Naive thymus-derived CD4-positive, alpha-beta T cell (primary cell): ENCODE measurements at regions not wholly inside any gene's neighbourhood (a gene's known extent, or its start where the extent isn't known, plus 50 kb on each side); places are given as distances from the start of the nearest gene placed in this dataset.
A peak's percentile ranks its signal among the peaks of the same experiment; 100 is the strongest.

Experiments
- ATAC-seq: fragments of 150-1000 bp; cut with Tn5 transposase; 2 replicates; pipeline ENCODE4 v1.10.0; 2021; ENCODE audit warnings: mild to moderate bottlenecking, moderate library complexity
- CTCF ChIA-PET: fragments of 350-600 bp; sonication (Branson Sonifier 250); formaldehyde crosslinking; loops from one replicate; lab custom pipeline; 2021; ENCODE audit warnings: antibody characterized with exemption; lab: Charles Lee
- POLR2A ChIA-PET: fragments of 350-600 bp; sonication (Branson Sonifier 250); formaldehyde crosslinking; loops from one replicate; lab custom pipeline; 2021; ENCODE audit warnings: antibody characterized with exemption, inconsistent platforms; lab: Charles Lee
- DNase-seq, 9 donors: peaks; one replicate each; pipeline versions ENCODE4 v3.0.0 to v3.0.0-alpha.2; 2020 to 2022; ENCODE audit warnings: mixed read lengths in 1 of 9
- H3K27ac ChIP-seq: one replicate; pipeline ENCODE4 v1.7.0; 2013; ENCODE audit warnings: mild to moderate bottlenecking, low read depth, low read length, moderate library complexity
- H3K27me3 ChIP-seq, 2 donors: one replicate each; pipeline ENCODE4 v1.7.0; 2013; ENCODE audit warnings: low read length in 2 of 2, mild to moderate bottlenecking in 2 of 2, moderate library complexity in 2 of 2; ENCODE audit not compliant: control insufficient read depth in 2 of 2, insufficient read depth in 2 of 2
- H3K36me3 ChIP-seq, 3 experiments: 1 replicate in 2 of 3; 2 replicates in 1 of 3; pipeline ENCODE4 v1.7.0; 2013; ENCODE audit warnings: low read length in 3 of 3, mild to moderate bottlenecking in 3 of 3, moderate library complexity in 1 of 3; ENCODE audit not compliant: insufficient read depth in 3 of 3, control insufficient read depth in 2 of 3
- H3K4me1 ChIP-seq, 2 donors: one replicate each; pipeline ENCODE4 v1.7.0; 2013; ENCODE audit warnings: low read length in 2 of 2, mild to moderate bottlenecking in 2 of 2, moderate library complexity in 1 of 2; ENCODE audit not compliant: control insufficient read depth in 2 of 2, insufficient read depth in 2 of 2
- H3K4me3 ChIP-seq: 2 replicates; pipeline ENCODE4 v1.7.0; 2013; ENCODE audit warnings: mild to moderate bottlenecking, low read length
- H3K9me3 ChIP-seq, 3 experiments: 1 replicate in 2 of 3; 2 replicates in 1 of 3; pipeline ENCODE4 v1.7.0; 2013; ENCODE audit warnings: low read length in 3 of 3; ENCODE audit not compliant: control insufficient read depth in 2 of 3
- H3K27ac Mint-ChIP-seq, 9 donors: one replicate each; pipeline ENCODE4 v1.8.0; 2020 to 2022; ENCODE audit warnings: mixed read lengths in 9 of 9, mild to moderate bottlenecking in 8 of 9, moderate library complexity in 5 of 9, inconsistent platforms in 2 of 9
- H3K27me3 Mint-ChIP-seq, 5 donors: one replicate each; pipeline ENCODE4 v1.8.0; 2021 to 2022; ENCODE audit warnings: mixed read lengths in 5 of 5, mild to moderate bottlenecking in 1 of 5
- H3K36me3 Mint-ChIP-seq, 5 donors: one replicate each; pipeline ENCODE4 v1.8.0; 2020 to 2022; ENCODE audit warnings: mixed read lengths in 5 of 5, mild to moderate bottlenecking in 3 of 5, inconsistent platforms in 1 of 5
- H3K4me1 Mint-ChIP-seq, 7 donors: one replicate each; pipeline ENCODE4 v1.8.0; 2020 to 2022; ENCODE audit warnings: mixed read lengths in 7 of 7, mild to moderate bottlenecking in 3 of 7, inconsistent platforms in 1 of 7
- H3K4me3 Mint-ChIP-seq, 10 donors: one replicate each; pipeline ENCODE4 v1.8.0; 2020 to 2022; ENCODE audit warnings: mild to moderate bottlenecking in 10 of 10, mixed read lengths in 10 of 10, moderate library complexity in 6 of 10, inconsistent platforms in 2 of 10
- H3K9me3 Mint-ChIP-seq, 11 donors: one replicate each; pipeline ENCODE4 v1.8.0; 2020 to 2022; ENCODE audit warnings: mixed read lengths in 11 of 11, mild to moderate bottlenecking in 4 of 11, inconsistent platforms in 1 of 11, moderate library complexity in 1 of 11
- intact Hi-C, 2 donors: fragments of 100-400 bp; cut with micrococcal nuclease; formaldehyde crosslinking; loops; one replicate each; pipeline ENCODE4 v1.15.1; 2023

GRCh38 chr6:27582928-27583725 is 110.2 kb upstream of the ZNF184 start:
- Histone ChIP-seq H3K9me3 (no peaks in the 10 kb centered on the region), H3K27ac (no peak overlapping the region), H3K4me1 (no peaks in the 10 kb centered on the region), H3K36me3 (no peaks in the 10 kb centered on the region), H3K4me3 (no peak overlapping the region), H3K27me3 (peaks cover 0 to 12% of the 10 kb centered on the region in 2 donors)
- Mint-ChIP-seq H3K9me3 (peaks cover 0 to 23% (median 6%) of the 10 kb centered on the region in 11 donors), H3K27me3 (peaks cover 48 to 93% (median 90%) of the 10 kb centered on the region in 5 donors), H3K36me3 (no peaks in the 10 kb centered on the region), H3K4me3 (peak overlapping the region in 1 of 10 donors; percentile 35), H3K4me1 (peaks cover 0 to 5% (median 0%) of the 10 kb centered on the region in 7 donors), H3K27ac (peak overlapping the region in 2 of 9 donors; percentile 53 to 72)
- intact Hi-C loops = no loop called here
- DNase-seq (peak in 1 of 9 donors; percentile 65), ATAC-seq (no peak)
- ChIA-PET POLR2A (no interaction called here), CTCF (no interaction called here)

DNA sequence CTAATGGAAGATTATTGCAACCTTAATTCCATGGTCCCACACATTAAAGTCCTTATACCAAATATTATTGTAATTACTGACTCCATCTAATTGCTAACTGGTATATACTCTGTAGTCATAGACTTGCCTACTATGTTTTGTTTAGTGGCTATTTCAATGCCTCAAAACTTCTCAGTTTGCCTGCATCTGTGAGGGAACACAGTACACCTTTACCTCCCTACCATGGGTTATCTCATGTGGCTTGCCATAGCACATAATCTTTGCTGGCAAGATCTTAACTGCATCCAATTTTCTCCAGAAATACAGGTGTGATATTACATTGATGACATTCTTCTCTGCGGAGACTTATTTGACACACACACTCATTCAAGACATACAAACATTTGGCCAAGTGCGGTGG is 107.1 kb upstream of the ZNF184 start:
- H3K27me3 ChIP-seq = peaks cover 0 to 9% of the 10 kb centered on the region in 2 donors
- H3K9me3 Mint-ChIP-seq = peaks cover 0 to 23% (median 6%) of the 10 kb centered on the region in 11 donors
- no peaks in the 10 kb centered on the region for H3K4me1 ChIP-seq
- CTCF ChIA-PET = no interaction called here
- H3K4me3 Mint-ChIP-seq = no peak overlapping the region
- H3K9me3 ChIP-seq = no peaks in the 10 kb centered on the region
- H3K36me3 ChIP-seq = no peaks in the 10 kb centered on the region
- no peak overlapping the region for H3K4me3 ChIP-seq
- no peak overlapping the region for H3K27ac ChIP-seq
- peaks cover 0 to 5% (median 0%) of the 10 kb centered on the region in 7 donors for H3K4me1 Mint-ChIP-seq
- no peak overlapping the region for H3K27ac Mint-ChIP-seq
- peaks cover 31 to 88% (median 83%) of the 10 kb centered on the region in 5 donors for H3K27me3 Mint-ChIP-seq
- DNase-seq = no peak
- no peak for ATAC-seq
- intact Hi-C loops = no loop called here
- POLR2A ChIA-PET = no interaction called here
- no peaks in the 10 kb centered on the region for H3K36me3 Mint-ChIP-seq

DNA sequence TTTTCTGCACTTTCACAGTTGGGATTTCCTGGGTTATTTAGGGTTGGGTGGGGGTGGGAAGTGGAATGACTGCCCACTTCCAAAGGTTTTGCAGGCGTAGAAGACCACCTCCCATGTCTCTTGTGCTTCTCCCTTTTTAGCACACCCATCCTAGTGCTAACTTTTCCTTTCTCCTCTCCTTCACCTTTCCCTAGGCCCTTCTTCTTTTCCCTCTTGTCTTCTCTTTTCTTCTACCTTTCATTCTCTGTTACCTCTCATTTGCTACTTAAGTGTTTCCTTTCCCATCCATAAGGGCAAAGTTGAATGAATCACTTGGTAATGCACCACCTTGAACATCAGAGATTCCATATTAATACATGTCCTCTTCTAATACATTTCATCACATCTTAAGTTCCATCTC is 105.0 kb upstream of the ZNF184 start:
- no peaks in the 10 kb centered on the region for H3K36me3 Mint-ChIP-seq
- no peak for ATAC-seq
- no peak overlapping the region for H3K4me3 ChIP-seq
- ChIA-PET POLR2A (no interaction called here), CTCF (no interaction called here)
- intact Hi-C loops = no loop called here
- H3K9me3 ChIP-seq = no peaks in the 10 kb centered on the region
- no peaks in the 10 kb centered on the region for H3K4me1 Mint-ChIP-seq
- peaks cover 0 to 13% of the 10 kb centered on the region in 2 donors for H3K27me3 ChIP-seq
- no peak overlapping the region for H3K27ac Mint-ChIP-seq
- no peaks in the 10 kb centered on the region for H3K4me1 ChIP-seq
- DNase-seq = no peak
- no peak overlapping the region for H3K4me3 Mint-ChIP-seq
- peaks cover 0 to 16% (median 2%) of the 10 kb centered on the region in 11 donors for H3K9me3 Mint-ChIP-seq
- H3K27me3 Mint-ChIP-seq = peaks cover 15 to 81% (median 75%) of the 10 kb centered on the region in 5 donors
- no peak overlapping the region for H3K27ac ChIP-seq
- H3K36me3 ChIP-seq = no peaks in the 10 kb centered on the region

GRCh38 chr6:27575594-27576361 is 102.9 kb upstream of the ZNF184 start:
- Mint-ChIP-seq H3K36me3 (no peaks in the 10 kb centered on the region), H3K27ac (no peak overlapping the region), H3K4me1 (no peaks in the 10 kb centered on the region), H3K4me3 (no peak overlapping the region), H3K27me3 (peaks cover 11 to 78% (median 65%) of the 10 kb centered on the region in 5 donors), H3K9me3 (peaks cover 0 to 4% (median 0%) of the 10 kb centered on the region in 11 donors)
- Histone ChIP-seq H3K36me3 (no peaks in the 10 kb centered on the region), H3K4me1 (no peaks in the 10 kb centered on the region), H3K4me3 (no peak overlapping the region), H3K27me3 (peaks cover 0 to 7% of the 10 kb centered on the region in 2 donors), H3K27ac (no peak overlapping the region), H3K9me3 (no peaks in the 10 kb centered on the region)
- ChIA-PET CTCF (interaction anchor here (0.6 kb wide), 1 partner anchor 25 kb away, joined by 3 read pairs; no protein-coding TSS in a partner anchor), POLR2A (no interaction called here)
- DNase-seq (no peak), ATAC-seq (no peak)
- intact Hi-C loops = no loop called here

GRCh38 chr6:27568226-27568897 is 95.5 kb upstream of the ZNF184 start:
- ATAC-seq (no peak), DNase-seq (no peak)
- Histone ChIP-seq H3K9me3 (no peaks in the 10 kb centered on the region), H3K27ac (no peak overlapping the region), H3K36me3 (no peaks in the 10 kb centered on the region), H3K4me3 (no peak overlapping the region), H3K27me3 (peaks cover 9 to 31% of the 10 kb centered on the region in 2 donors), H3K4me1 (no peaks in the 10 kb centered on the region)
- Mint-ChIP-seq H3K4me3 (no peak overlapping the region), H3K4me1 (peaks cover 5 to 11% (median 8%) of the 10 kb centered on the region in 7 donors), H3K27me3 (peaks cover 56 to 82% (median 60%) of the 10 kb centered on the region in 5 donors), H3K27ac (no peak overlapping the region), H3K9me3 (peaks cover 0 to 23% (median 6%) of the 10 kb centered on the region in 11 donors), H3K36me3 (peaks cover 0 to 6% (median 4%) of the 10 kb centered on the region in 5 donors)
- CTCF ChIA-PET = no interaction called here
- intact Hi-C loops = no loop called here
- POLR2A ChIA-PET = no interaction called here
